Omental fat pad (tissue), 3 donors: ENCODE measurements at regions not wholly inside any gene's neighbourhood (a gene's known extent, or its start where the extent isn't known, plus 50 kb on each side); places are given as distances from the start of the nearest gene placed in this dataset.

Source experiments
- ATAC-seq: fragments of 150-250 bp; one replicate; pipeline ENCODE4 v1.9.1; 2016; ENCODE audit warnings: mild to moderate bottlenecking, moderate library complexity; ENCODE audit not compliant: low FRiP score
- DNase-seq: peaks from one replicate; pipeline ENCODE4 v3.0.0-alpha.2; 2019; ENCODE audit warnings: low spot score
- CTCF ChIP-seq, 3 donors: fragments of 450-650 bp; IDR thresholded peaks; one replicate each; pipeline ENCODE4 v1.5.1; 2016 to 2017; ENCODE audit warnings: antibody characterized with exemption in 3 of 3, mild to moderate bottlenecking in 3 of 3, moderate library complexity in 2 of 3

DNA sequence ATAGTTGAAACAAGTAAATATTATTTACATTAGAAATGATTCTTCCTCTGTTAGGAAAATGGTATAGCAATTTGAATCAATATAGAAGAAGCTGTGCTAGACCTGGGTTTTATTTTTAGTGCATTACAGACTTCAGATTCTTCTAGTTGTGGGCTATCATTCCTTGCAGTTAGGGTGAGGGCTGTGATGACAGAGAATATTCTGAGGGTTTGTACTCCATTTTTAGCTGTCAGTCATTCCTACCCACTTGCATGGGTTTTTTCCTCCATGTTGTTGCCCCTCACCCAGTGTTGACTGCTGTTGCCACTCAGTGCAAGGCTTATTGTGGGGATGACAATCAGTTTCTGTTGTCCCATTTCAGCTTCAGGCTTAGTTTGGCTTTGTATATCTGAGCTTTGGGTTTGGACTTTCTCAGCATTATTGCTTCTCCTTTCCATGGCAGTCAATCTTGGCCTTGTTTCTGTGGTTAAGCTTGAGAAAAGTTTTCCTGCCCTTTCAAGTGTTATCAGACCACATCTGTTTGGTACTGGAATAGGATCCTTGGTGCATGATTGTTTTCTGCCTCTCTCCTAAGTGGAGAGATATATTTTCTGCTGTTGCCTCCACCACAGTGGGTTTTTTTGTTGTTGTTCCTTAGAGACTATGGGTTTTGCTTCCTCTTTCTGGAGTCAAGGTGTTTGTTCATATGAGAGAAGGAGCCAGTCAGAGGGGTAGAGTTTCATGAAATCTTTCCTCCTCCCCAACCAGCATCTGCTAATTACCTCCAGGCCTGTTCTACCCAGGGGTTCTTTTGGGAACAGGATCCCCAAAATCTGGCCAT is 312.7 kb upstream of the CWC22 start:
- no peak for TF ChIP-seq CTCF (IDR thresholded peaks at IDR 0.05)
- no peak for DNase-seq

GRCh38 chr2:180314086-180314485 is 307.0 kb upstream of the CWC22 start:
- DNase-seq (no peak), ATAC-seq (no peak)
- TF ChIP-seq CTCF (IDR thresholded peaks at IDR 0.05): no peak

More for the DNA sequence above, 312.7 kb upstream of the CWC22 start:
- no peak for ATAC-seq

DNA sequence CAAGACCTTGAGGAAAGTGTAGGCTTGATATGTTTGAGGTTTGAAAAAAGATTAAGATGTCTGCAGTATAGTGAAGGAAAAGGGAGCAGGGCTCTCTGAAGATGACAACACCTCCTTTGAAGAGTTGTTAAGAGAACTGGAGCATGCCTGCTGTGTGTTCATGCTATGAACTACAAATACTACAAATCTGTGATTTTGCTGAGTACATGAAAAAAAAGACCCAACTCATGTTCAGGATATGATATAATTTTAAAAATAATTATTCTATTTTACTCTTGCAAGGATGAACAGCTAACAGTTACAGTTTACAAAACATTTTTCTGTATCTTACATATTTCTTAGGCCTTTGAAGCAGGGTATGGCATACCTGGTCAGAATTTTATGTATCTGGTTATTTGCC is 305.4 kb upstream of the CWC22 start:
- TF ChIP-seq CTCF (IDR thresholded peaks at IDR 0.05): no peak

DNA sequence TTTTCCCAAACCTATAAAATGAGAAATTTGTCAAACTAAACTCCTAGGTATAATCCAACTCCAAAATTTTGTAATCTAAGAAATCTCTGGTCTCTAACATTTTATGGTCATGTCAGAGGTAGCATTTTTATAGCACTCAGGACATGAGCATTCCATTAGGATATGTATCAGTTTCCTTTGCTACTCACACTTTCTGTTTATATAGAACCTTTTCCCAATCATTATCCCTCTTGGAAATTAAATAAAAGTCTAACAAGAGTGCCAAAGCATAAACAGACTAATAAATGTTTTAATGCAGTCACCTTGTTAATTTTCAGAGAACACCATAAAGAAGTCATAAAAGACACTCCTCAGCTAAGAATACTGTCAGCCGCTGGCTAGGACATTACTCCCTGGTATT is 300.0 kb upstream of the CWC22 start:
- ATAC-seq (no peak), DNase-seq (no peak)
- no peak for TF ChIP-seq CTCF (IDR thresholded peaks at IDR 0.05)

More for the DNA sequence above, 305.4 kb upstream of the CWC22 start:
- ATAC-seq (no peak), DNase-seq (no peak)

DNA sequence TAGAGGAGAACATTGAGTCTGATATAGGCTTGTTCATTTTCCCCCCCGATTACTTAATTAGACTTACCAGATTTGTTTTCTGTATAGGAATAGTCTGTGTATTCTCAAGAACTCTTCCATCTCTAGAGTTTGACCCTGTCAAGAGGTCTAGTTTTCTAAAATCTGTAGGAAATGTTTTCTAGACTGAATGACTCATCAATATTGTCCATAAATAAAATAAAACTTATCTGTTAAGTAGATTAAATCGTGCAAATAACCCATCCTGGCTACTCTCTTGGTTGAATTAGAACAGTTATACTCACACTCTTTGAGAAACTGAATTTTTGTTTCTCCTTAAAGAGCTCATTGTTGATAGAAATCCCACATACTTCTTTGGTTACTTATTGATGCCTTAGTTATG is 299.2 kb upstream of the CWC22 start:
- DNase-seq (no peak), ATAC-seq (no peak)
- no peak for TF ChIP-seq CTCF (IDR thresholded peaks at IDR 0.05)

GRCh38 chr2:180291552-180292421 is 284.7 kb upstream of the CWC22 start:
- DNase-seq: no peak
- no peak for ATAC-seq
- no peak for TF ChIP-seq CTCF (IDR thresholded peaks at IDR 0.05)
